ENCODE measurements at regions not wholly inside any gene's neighbourhood (a gene's known extent, or its start where the extent isn't known, plus 50 kb on each side); places are given as distances from the start of the nearest gene placed in this dataset.
"Not testable (repeated sequence)": the region's sequence is repeated elsewhere in the genome, so short reads cannot be mapped to it uniquely, and the experiment has no call there.

- no peak for DNase-seq
Observed at GRCh38 chr6:113065611-113066010, 718.5 kb downstream of the RFPL4B start.

GRCh38 chr6:113067612-113068275 is 720.6 kb downstream of the RFPL4B start:
- no peak for DNase-seq

DNA sequence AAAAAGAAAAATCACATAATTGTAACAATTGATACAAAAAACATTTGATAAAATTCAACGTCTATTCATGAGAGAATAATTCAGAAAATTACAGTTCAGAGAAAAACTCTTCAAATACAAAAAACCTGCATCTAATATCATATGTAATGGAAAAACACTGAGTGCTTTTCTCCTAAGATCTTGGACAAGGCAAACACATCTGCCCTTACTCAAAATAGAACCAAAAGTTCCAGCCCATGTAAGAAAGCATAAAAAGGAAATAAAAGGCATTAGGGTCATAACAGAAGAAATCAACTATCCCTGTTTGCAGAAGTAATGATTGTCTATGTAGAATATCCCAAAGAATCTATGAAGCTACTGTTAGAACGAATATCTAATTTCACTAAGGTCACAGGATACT is 721.4 kb downstream of the RFPL4B start:
- no peak for DNase-seq

GRCh38 chr6:113070681-113071080 is 723.6 kb downstream of the RFPL4B start:
- not testable (repeated sequence) for DNase-seq

- DNase-seq: no peak
Observed at GRCh38 chr6:113073611-113074191, 726.6 kb downstream of the RFPL4B start.

DNA sequence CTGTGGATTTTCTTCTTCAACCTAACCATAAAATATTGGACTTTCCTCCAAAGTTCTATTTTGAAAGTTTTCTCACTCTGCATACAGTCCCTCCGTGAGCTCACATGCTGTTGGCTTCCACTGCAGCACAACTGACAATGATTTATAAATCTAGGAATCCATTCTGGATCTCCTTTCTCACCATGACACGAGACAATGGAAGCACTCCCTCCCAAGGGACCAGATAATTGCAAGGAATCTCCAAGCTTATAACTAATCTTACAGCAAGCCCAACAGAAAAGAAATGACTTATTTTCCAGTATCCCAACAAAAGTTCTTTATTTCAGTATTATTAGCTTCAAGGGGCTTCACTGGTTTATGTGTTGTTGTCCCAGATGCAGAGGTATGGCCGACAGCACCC is 729.0 kb downstream of the RFPL4B start:
- DNase-seq: no peak

- no peak for DNase-seq
Observed at GRCh38 chr6:113076816-113077215, 729.7 kb downstream of the RFPL4B start.

DNA sequence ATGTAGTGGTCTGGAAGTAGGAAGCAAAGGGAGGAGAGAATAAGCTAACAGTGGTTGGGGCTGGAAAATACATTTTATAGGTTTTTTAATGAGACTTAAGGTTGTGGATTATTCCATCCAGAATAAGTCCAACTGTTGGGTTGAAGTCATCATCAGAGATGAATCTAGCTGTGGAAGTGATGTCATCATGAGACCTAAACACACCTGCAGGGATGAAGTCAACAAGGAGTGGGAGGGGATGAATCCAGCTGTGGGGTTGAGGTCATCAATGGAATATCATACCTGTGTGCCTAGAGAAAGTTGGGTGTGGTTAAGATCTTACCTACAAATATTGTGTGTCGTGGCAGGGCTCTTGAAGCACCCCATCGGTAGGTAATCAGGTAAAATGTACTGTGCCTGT is 730.7 kb downstream of the RFPL4B start:
- DNase-seq: no peak

- no peak for DNase-seq
Observed at GRCh38 chr6:113078791-113079190, 731.7 kb downstream of the RFPL4B start.

GRCh38 chr6:113082745-113083144 is 735.6 kb downstream of the RFPL4B start:
- DNase-seq: no peak

DNA sequence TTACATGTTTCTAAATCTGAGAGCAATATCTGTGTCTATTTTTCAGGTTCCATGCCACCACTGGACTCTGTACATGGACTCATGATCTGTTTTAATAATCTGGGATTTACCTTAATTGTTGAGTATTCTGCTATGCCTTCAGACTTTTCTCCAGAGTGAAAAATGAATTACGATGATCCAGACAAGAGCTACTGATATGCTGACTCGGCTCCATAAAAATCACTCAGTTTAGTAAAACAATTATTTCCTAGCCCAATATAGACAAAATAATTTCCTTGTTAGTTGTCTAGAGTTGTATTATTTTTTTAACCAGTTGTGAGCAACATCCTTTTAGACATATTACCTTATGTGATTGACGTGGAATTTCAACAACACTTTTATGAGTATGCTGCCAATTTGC is 736.8 kb downstream of the RFPL4B start:
- no peak for DNase-seq

DNA sequence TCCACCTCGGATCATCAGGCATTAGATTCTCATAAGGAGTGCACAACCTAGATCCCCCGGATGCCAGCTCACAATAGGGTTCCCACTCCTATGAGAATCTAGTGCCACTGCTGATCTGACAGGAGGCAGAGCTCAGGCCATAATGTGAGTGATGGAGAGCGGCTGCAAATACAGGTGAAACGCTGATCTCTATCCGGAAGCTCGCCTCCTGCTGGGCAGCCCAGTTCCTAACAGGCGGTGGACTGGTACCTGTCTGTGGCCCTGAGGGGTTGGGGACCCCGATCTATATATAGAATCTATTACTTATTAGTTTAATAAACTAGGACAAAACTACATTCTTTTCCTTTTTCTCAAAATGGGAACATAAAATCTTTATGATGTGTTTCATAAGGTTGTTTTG is 741.9 kb downstream of the RFPL4B start:
- DNase-seq: no peak

DNA sequence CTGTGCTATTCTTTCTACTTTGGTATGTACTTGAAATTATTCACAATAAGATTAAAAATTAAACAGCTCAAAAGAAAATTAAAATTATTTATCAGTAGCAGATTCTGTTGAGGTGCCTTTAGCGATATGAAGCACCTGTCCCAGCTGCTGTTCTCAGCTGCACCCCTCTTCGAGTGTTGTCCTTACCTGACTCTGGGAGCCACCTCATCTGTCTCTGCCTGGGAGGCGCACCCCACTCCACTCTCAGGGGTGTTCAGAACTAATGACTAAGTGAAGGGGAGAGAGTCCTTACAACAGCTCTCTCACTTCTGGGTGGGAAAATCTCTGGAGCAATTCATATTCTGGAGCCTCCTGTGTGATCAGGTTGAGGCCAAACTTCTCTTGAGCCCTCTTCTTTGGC is 745.7 kb downstream of the RFPL4B start:
- DNase-seq: no peak

- no peak for DNase-seq
Observed at GRCh38 chr6:113094779-113095178, 747.6 kb downstream of the RFPL4B start.

DNA sequence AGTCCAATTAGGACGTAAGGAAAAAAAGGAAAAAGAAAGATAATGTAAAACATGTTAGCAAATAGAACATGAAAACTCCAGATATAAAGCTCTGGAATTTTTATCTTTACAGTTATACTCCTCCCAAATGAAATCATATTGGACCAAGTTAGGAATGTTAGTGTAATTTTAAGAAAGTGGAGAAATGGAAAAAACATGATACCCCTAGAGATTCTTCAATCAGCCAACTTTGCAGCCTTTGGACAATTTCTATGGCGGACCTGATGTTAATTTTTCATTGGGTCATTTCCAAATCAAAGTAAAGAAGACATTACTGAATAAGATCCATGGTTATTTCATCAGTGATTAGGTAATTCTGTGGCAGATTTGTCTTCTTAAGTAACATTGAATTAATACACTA is 748.7 kb downstream of the RFPL4B start:
- no peak for DNase-seq

GRCh38 chr6:113102761-113103160 is 754.4 kb upstream of the MARCKS start:
- no peak for DNase-seq

- DNase-seq: no peak
Observed at GRCh38 chr6:113103634-113104361, 753.3 kb upstream of the MARCKS start.

GRCh38 chr6:113104541-113104940 is 752.6 kb upstream of the MARCKS start:
- no peak for DNase-seq

DNA sequence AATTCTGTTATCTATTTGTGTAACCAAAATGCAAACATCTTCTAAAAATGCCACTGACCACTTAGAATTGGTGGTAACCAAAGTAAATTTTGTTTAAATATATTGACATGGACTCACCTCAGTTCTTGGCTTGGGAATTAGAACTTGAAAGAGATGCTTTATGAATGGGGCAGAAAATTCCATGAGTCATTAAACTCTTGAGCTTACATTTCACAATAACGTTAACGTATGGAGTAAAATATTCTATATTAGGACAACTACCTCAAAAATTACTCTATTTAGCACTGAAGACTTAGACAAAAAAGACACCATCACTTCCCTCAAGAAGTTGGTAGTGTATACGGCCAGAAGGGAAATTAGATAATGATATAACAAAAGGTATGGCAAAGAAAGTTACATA is 752.2 kb upstream of the MARCKS start:
- no peak for DNase-seq

- DNase-seq: no peak
Observed at GRCh38 chr6:113110211-113110610, 746.9 kb upstream of the MARCKS start.

DNA sequence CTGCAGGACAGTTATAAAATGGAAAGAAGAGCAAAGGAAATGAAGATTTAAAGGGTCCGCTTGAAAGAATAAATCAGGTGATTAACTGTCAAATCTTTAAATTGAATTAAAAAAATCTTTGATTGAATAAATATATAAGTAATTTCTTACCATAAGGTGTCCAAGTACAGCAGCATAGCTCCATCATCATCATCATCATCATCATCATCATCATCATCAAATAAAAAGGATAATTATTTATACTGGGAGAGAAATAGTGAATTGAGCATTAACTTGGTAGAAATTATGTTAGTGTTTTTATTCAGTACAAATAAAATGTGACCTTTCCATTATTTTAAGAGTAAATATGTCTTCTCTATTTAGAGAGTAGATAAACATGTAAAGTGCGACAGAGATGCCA is 745.6 kb upstream of the MARCKS start:
- DNase-seq: no peak

DNA sequence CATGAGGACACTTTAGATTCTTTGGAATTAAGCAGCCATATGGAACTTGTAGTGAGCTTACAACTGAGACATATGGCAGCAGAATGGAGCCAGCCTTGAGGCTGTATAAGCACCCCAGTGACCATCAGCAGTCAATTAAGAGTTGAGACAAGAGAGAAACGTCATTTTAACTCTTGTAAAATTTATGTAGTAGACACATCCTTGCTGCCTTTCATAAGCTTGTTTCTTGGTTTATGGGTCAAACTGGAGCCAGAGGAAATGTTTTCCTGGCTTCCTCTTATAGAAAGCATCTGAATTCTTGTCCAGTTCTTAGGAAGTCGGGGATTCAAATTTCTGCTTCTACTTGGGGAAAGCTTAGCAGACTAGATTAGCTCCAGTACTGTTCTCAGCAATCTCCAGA is 745.1 kb upstream of the MARCKS start:
- DNase-seq: no peak

GRCh38 chr6:113115196-113115595 is 741.9 kb upstream of the MARCKS start:
- DNase-seq: no peak

- no peak for DNase-seq
Observed at GRCh38 chr6:113120224-113120581, 736.9 kb upstream of the MARCKS start.
